Lower leg skin (tissue), 4 donors: ENCODE measurements at regions not wholly inside any gene's neighbourhood (a gene's known extent, or its start where the extent isn't known, plus 50 kb on each side); places are given as distances from the start of the nearest gene placed in this dataset.

Experiments
- DNase-seq, 2 donors: peaks; one replicate each; pipeline ENCODE4 v3.0.0-alpha.2; 2019; ENCODE audit warnings: low spot score in 2 of 2
- H3K4me3 ChIP-seq: fragments of 200-600 bp; sonication (generic); 2 replicates; pipeline ENCODE4 v1.5.1; 2017; ENCODE audit warnings: mild to moderate bottlenecking, low read depth; ENCODE audit not compliant: poor library complexity, severe bottlenecking
- POLR2A ChIP-seq, 2 donors: fragments of 450-650 bp; IDR thresholded peaks; one replicate each; pipeline ENCODE4 v1.6.1; 2016 to 2017; ENCODE audit warnings: antibody characterized with exemption in 2 of 2, mild to moderate bottlenecking in 1 of 2, moderate library complexity in 1 of 2
- WGBS, 2 donors: methylation state at CpG; one replicate each; pipeline ENCODE4 v1.1.5; 2018; 5-methylcytosine and 5-hydroxymethylcytosine counted together
- intact Hi-C: fragments of 100-400 bp; cut with DNase I; formaldehyde crosslinking; loops from one replicate; pipeline ENCODE4 v1.15.0; 2023; ENCODE audit warnings: low total_unique reads
- TF ChIP-seq, protein P1 (sequence below), 3 donors: fragments of 450-650 bp; IDR thresholded peaks; one replicate each; pipeline ENCODE4 v1.5.1; 2016; ENCODE audit warnings: antibody characterized with exemption in 3 of 3, mild to moderate bottlenecking in 3 of 3, moderate library complexity in 2 of 3

DNA sequence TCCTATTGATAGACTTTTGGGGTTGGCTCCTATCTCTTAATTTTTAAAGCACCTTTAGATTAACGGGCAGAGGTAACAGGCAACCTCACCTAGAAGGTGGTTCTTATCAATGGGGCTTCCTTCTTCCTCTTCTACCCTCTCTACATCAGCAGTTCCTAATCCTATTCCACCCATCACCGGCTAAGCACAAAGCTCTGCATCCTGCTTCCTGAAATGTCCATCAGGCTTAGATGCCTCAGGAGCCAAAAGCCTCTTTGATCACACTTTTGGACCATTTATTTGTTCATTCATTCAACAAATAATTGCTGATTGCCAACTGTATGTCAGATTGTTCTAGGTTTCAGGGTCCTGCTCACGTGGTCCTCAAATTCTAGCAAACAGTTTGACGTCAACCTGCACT lies 586.0 kb downstream of the TOX3 start:
- TF ChIP-seq, protein P1, sequence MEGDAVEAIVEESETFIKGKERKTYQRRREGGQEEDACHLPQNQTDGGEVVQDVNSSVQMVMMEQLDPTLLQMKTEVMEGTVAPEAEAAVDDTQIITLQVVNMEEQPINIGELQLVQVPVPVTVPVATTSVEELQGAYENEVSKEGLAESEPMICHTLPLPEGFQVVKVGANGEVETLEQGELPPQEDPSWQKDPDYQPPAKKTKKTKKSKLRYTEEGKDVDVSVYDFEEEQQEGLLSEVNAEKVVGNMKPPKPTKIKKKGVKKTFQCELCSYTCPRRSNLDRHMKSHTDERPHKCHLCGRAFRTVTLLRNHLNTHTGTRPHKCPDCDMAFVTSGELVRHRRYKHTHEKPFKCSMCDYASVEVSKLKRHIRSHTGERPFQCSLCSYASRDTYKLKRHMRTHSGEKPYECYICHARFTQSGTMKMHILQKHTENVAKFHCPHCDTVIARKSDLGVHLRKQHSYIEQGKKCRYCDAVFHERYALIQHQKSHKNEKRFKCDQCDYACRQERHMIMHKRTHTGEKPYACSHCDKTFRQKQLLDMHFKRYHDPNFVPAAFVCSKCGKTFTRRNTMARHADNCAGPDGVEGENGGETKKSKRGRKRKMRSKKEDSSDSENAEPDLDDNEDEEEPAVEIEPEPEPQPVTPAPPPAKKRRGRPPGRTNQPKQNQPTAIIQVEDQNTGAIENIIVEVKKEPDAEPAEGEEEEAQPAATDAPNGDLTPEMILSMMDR (IDR thresholded peaks at IDR 0.05), result no peak
- no peak for TF ChIP-seq POLR2A (IDR thresholded peaks at IDR 0.05)
- WGBS, 2 donors, result 71 to 76% methylated on average over 4 of the region's 4 CpGs
- no peak for DNase-seq
- no peak overlapping the region for H3K4me3 ChIP-seq
- intact Hi-C loops, result no loop called here

DNA sequence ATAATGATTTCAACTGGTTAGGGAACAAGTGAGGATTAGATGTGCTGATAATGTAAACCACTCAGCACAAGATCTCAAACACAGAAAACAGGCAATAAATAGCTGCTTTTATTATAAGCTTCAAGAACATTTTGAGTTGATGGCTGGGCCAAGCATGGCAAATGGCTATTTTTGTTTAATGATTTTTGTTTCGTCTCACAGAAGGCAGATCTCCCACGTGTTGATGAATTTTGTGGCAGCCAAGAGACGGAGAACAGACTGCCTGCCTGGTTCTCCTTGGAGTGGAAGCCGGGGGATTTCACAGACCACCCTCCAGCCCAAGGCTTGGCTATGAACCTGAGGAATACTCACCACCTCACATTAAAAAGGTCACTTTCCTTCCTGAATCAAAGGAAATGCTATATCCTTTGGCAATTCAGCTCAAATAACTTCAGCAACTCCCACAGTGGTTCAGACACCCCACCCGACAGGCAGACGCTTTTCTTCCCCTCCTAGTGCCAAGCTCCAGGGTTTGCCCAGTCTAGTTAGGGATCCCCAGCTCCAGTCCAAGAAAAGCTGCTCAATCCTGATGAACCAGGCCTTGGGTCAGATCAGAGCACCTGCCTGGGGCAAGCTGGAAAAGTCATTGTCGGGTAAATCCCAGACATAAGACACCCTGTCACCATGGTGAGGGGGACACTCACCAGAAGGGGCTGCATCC lies 593.5 kb downstream of the TOX3 start:
- intact Hi-C loops, result no loop called here
- no peak for TF ChIP-seq POLR2A (IDR thresholded peaks at IDR 0.05)
- TF ChIP-seq, protein P1 (IDR thresholded peaks at IDR 0.05), result no peak
- no peak overlapping the region for H3K4me3 ChIP-seq
- DNase-seq, result no peak
- WGBS, 2 donors, result 37 to 50% methylated on average over 7 of the region's 7 CpGs

DNA sequence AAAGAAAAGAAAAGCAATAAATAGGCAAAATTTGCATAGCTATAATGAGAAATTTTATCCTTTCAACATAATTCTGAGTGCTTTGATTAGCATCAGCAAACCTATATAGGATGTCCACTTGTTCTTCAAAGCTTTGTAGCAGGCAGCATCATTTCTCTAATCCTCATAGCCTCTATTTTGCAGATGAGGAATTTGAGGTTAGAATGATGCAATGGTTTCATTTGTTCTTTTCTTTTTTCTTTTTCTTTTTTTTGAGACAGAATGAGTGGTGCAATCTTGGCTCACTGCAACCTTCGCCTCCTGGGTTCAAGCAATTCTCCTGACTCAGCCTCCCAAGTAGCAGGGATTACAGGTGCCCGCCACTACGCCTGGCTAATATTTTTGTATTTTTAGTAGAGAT lies 594.4 kb downstream of the TOX3 start:
- 94% methylated on average over 3 of the region's 3 CpGs for WGBS, 2 donors
- intact Hi-C loops, result no loop called here
- no peak for TF ChIP-seq POLR2A (IDR thresholded peaks at IDR 0.05)
- TF ChIP-seq, protein P1 (IDR thresholded peaks at IDR 0.05), result no peak
- H3K4me3 ChIP-seq, result no peak overlapping the region
- no peak for DNase-seq

DNA sequence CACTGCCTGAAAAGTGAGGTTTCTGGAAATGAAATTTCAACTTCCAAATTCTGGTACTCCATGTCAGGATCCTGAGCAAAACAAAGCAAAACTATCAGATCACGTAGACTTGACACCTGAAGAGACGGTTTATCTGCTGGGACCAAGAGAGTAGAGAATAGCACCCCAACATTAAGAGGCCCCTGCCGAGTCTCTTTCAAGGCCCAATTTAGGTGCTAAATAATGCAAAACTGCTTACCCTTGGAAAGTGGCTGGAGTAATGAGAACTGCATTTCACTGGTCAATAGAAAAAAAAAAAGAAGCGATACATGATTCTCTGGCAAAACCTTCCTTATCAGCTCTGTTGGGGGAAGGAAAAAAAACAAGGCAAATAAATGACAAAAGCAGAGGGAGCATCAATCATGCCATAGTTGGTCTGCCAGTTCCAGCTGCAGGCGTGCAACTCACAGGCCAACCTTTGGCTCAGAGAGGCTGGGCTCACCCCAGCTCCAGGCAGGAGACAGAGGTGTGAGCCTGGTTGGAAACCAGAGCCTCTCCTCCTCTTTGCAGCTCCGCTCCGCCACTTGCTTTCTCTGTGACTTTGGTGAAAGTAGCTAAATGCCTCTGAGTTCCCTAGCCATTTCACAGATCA lies 595.2 kb downstream of the TOX3 start:
- WGBS, 2 donors, result 52 to 53% methylated on average over 7 of the region's 7 CpGs
- DNase-seq, result no peak
- intact Hi-C loops, result no loop called here

DNA sequence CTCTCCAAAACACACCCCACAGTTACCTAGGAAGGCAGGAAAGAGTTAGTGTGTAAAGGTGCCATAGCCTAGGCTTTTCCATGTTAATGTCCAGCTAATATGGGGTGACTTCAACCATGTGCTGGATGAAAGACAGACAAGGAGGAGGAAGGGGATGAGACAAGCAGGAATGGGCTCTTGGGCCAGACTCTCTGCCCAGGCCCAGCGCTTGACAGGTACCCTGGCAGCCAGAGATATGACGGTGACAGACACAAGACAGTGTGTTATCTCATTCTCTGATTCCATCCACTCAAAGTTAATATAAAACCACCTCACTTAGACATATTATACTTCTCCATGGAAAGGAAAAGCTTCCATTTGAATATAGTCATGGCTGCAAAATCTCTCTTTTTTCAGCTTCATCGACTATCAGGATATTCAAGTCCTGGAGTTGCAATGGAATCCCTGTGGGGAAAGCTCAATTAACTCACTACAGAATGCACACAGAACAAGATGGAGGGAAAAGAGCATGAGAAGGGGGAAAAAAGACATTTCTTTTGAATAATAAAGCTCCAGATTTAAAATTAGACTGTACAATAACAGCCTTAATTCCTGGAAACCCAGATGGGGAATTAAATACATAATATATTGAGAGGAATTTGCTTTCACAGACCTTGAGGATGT lies 596.7 kb downstream of the TOX3 start:
- TF ChIP-seq POLR2A (IDR thresholded peaks at IDR 0.05), result no peak
- TF ChIP-seq, protein P1 (IDR thresholded peaks at IDR 0.05), result no peak
- 85 to 91% methylated on average over 3 of the region's 3 CpGs for WGBS, 2 donors
- no peak for DNase-seq
- intact Hi-C loops, result no loop called here
- H3K4me3 ChIP-seq, result no peak overlapping the region

More for the DNA sequence above, 595.2 kb downstream of the TOX3 start:
- H3K4me3 ChIP-seq, result no peak overlapping the region
- TF ChIP-seq POLR2A (IDR thresholded peaks at IDR 0.05), result no peak
- TF ChIP-seq, protein P1 (IDR thresholded peaks at IDR 0.05), result no peak
